HepG2 (cell line): ENCODE measurements at regions not wholly inside any gene's neighbourhood (a gene's known extent, or its start where the extent isn't known, plus 50 kb on each side); places are given as distances from the start of the nearest gene placed in this dataset.

Experiments used
- MEIS2 ChIP-seq: sonication (generic); formaldehyde crosslinking; IDR thresholded peaks from 2 replicates; pipeline ENCODE4 v1.9.0; 2021; ENCODE audit warnings: mild to moderate bottlenecking, missing genetic modification reagents
- PCBP2 ChIP-seq: fragments of 200-400 bp; formaldehyde crosslinking; optimal IDR thresholded peaks from 2 replicates; pipeline ENCODE3; 2018; ENCODE audit warnings: low read length, low read depth; ENCODE audit not compliant: poor library complexity, severe bottlenecking
- POLR2G ChIP-seq: fragments of 200-400 bp; formaldehyde crosslinking; IDR thresholded peaks from 2 replicates; pipeline ENCODE4 v1.6.1; 2018; ENCODE audit warnings: mild to moderate bottlenecking, low read depth, low read length, moderate library complexity
- YY1 ChIP-seq: IDR thresholded peaks from 2 replicates; pipeline ENCODE4 v1.6.1; 2011; ENCODE audit warnings: low read length, low read depth, moderate library complexity, mild to moderate bottlenecking; ENCODE audit not compliant: insufficient read depth, insufficient replicate concordance

- TF ChIP-seq YY1 (no peak), MEIS2 (CRISPR knock-in tag) (no peak), POLR2G (no peak), PCBP2 (no peak)
Measured at GRCh38 chr10:83824099-83824498, 315.2 kb upstream of the GHITM start.
